Epithelial cell of esophagus (primary cell): ENCODE measurements at regions not wholly inside any gene's neighbourhood (a gene's known extent, or its start where the extent isn't known, plus 50 kb on each side); places are given as distances from the start of the nearest gene placed in this dataset.

Experiments
- DNase-seq: peaks from one replicate; pipeline ENCODE4 v3.0.0; 2010; ENCODE audit warnings: low read depth
- H3K4me3 ChIP-seq: 2 replicates; pipeline ENCODE4 v1.5.1; 2011; ENCODE audit warnings: mild to moderate bottlenecking, low read length, control low read depth
- CTCF ChIP-seq: IDR thresholded peaks from 2 replicates; pipeline ENCODE4 v1.5.1; 2011; ENCODE audit warnings: low read depth, mild to moderate bottlenecking, low read length, control low read depth, inconsistent platforms; ENCODE audit not compliant: insufficient read depth; ENCODE audit errors: missing control alignments

GRCh38 chr9:88891040-88891439 lies 100.2 kb upstream of the S1PR3 start:
- no peak overlapping the region for H3K4me3 ChIP-seq
- TF ChIP-seq CTCF, result no peak
- DNase-seq, result no peak

GRCh38 chr9:88892724-88893123 lies 98.5 kb upstream of the S1PR3 start:
- no peak for TF ChIP-seq CTCF
- no peak for DNase-seq
- no peak overlapping the region for H3K4me3 ChIP-seq

- no peak for DNase-seq
- no peak for TF ChIP-seq CTCF
- no peak overlapping the region for H3K4me3 ChIP-seq
Measured at GRCh38 chr9:88897081-88897480, 94.2 kb upstream of the S1PR3 start.

- DNase-seq, result no peak
- no peak overlapping the region for H3K4me3 ChIP-seq
- TF ChIP-seq CTCF, result no peak
Measured at GRCh38 chr9:88898039-88898720, 93.1 kb upstream of the S1PR3 start.

GRCh38 chr9:88905506-88905905 lies 85.8 kb upstream of the S1PR3 start:
- no peak overlapping the region for H3K4me3 ChIP-seq
- no peak for DNase-seq
- no peak for TF ChIP-seq CTCF

GRCh38 chr9:88915916-88916315 lies 75.4 kb upstream of the S1PR3 start:
- no peak for DNase-seq

More at GRCh38 chr9:88915916-88916315, 75.4 kb upstream of the S1PR3 start:
- H3K4me3 ChIP-seq, result no peak overlapping the region
- no peak for TF ChIP-seq CTCF
